HG02884 (cell line): ENCODE measurements at regions not wholly inside any gene's neighbourhood (a gene's known extent, or its start where the extent isn't known, plus 50 kb on each side); places are given as distances from the start of the nearest gene placed in this dataset.

Experiments
- ATAC-seq: cut with Tn5 transposase; IDR thresholded peaks from one replicate; pipeline ENCODE4 v1.9.1; 2021; ENCODE audit warnings: mild to moderate bottlenecking, moderate library complexity; ENCODE audit not compliant: unreplicated experiment

DNA sequence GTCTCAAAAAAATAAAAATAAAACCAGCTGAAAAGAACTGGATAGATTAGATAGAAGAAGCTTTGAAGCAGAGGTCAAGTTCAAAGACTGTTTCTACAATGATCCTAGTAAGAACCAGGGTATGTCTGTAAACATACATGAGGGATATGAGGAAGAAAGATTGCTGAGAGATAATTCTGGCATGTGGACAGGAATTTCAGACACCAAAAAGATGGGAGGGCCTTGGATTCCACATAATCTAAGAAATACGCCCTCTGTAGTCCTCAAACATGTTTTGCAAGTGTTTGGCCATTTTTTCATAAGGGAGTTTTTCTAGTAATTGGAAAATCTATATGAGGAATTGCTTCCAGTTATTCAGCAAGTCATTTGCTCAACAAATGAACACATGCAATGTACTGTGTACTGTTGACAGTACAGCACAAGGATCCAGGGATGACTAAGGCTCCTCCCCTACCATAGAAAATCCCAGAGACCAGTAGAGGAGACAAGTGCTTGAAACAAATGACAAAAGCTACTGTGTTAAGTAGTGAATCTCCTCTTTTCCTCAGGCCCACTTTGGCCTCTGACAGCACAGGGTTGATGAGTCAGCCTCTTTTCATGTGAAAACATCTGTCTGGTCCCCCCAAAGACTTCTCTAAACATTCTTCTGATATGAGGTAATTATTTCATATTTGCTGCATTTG, 795.9 kb downstream of the MAFB start:
- no peak for ATAC-seq

DNA sequence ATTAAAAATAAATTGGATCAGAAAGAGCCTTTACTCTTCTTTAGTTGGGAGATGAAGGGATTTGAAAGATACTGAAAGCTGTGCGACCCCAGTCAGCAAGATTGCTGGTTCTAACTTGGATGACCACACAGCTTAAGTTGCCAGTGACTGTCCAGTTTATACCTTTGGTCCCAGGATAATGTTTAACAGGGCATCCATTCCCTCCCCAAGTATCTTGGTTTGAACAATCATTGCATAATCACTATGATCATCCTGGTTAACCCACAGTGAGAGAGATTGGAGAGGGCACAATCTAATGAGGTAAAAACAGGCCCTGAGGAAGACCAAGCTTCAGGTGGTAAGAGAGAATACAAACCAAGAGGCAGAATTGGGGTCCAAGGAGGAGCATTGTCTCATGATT, 798.3 kb downstream of the MAFB start:
- no peak for ATAC-seq

DNA sequence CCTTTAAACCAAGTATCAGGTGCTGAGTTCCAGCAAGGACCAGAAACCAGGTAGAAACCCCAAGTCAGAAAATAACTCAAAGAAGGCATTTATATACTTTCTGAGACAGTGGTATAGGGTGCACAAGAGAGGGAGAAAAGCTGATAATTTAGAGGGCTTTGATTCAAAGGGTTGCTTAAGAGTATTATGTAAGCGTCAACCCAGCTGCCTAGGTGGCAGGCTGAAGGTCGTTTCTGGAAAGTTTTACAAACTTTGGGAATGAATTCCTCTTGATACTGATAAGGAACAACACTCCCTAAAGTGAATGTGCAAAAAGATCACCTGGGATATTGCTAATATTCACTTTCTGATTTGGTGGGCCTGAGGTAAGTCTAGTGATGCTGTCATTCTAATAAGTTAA, 800.7 kb downstream of the MAFB start:
- no peak for ATAC-seq

DNA sequence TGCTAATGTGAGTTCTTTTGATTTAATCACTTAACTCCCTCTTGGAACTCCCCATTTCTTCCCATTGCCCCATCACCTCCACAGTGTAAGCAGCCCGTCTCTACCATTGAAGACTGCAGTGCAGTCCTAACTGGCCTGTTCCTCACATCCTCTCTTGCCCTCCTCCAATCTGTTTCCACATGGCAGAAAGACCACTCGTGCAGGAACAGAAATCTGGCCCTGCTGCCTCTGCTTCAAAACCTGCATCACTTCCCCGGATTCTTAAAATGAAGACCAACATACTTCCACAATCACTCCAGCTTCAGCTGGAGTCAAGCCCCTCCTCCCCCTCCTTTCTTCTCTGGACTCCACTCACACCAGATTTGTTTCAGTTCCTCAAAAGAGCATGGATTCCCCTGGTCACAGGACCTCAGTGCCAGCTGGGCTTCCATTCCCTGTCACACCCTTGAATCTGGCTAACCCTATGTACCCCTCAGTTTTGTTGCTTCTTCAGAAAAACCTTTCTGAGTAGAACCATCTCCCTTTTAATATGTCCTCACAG, 802.3 kb downstream of the MAFB start:
- ATAC-seq = no peak

DNA sequence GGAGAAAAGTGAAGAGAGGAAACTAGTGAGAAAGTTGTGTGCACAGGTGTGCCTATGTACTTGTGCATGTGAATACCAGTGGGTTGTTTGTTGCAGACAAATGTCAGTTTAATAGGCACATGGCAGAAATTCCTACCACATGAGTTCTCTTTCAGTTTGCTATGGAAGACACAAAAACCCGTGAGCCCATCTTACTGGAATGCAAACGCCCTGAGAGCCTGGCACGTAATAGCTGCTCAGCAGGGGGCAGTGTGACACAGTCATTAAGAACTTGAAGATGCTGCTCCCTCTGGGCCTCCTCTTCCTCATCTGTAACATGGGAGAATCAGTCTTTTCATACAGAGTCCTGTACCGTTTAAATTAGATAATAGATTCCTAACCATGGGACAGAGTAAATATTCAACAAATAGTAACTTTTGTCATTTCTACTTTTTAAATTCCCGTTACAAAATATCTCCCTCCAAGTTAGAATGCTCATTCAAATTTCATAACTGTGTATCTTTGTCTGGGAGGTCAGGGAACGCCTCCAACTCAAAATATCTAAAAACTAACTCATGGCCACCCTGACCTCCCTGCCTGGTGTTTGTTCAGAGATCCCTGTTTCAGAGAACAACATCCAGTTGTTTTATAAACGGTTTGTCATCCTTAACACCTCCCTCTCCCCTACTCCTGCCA, 802.9 kb downstream of the MAFB start:
- ATAC-seq = no peak

DNA sequence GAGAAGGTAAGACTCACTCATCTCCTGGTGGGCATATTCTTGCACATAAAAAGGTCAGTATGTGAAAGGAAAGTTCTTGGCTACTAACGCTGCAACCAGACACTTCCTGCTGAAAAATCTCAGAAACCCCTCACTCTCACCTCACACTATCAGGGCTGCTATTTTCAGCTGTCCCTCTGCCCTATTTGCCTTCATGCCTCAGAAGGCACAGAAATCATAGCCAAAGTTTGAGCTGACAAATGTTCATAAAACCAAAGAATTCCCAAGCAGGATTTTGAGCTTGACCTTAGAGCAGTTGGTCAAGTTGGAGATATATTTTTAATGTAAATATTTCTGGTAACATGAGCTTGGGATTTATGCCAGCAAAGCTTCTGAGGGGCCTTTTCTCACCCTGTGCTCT, 806.2 kb downstream of the MAFB start:
- ATAC-seq = no peak

DNA sequence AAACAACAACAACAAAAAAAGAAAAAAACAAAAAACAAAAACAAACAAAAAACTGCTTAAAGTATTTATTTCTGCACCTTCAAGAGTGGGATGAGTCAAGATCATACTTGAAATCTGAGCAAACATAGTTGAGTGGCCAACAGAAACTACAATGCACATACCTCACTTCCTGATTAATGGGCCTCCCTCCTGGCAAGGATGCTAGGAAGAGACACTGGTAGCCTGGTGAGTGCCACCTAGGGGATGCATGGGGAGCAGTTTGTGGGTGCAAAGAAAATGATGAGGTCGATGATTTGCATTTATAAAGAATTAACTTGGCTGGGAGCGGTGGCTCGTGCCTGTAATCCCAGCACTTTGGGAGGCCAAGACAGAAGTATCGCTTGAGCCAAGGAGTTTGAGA, 808.1 kb downstream of the MAFB start:
- ATAC-seq = no peak

DNA sequence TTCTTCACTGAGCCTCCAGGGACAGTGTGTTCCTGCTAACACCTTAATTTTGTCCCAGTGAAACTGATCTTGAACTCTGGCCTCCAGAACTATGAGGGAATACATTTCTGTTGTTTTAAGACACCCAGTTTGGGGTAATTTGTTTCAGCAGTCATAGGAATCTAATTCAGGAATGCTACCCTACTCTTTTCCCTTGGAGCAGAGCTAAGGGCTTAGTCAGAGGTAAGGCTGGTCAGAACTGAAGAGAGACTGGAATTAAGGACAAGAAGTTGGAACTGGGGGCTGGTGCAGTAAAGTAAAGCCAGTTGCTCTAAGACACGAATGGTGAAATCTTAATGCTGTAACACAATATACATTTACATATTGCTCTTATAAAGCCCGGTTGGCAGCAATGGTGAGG, 809.7 kb downstream of the MAFB start:
- no peak for ATAC-seq

DNA sequence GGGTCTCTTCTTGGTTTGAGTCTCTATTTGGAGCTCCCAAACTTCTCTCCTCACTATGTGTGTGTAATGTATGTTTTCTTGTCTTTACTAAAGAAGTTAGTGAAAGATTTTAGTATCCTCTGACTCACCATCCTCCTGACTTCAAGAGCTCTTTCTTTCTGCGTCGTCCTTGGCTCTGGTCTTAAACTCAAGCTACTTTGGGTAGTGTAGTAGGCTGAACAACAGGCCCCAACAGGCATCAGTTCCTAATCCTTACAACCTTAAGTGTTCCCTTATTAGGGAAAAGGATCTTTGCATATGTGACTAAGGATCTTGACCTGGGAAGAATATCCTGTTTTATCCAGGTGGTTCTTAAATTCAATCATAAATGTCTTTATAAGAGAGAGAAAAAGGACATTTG, 810.2 kb downstream of the MAFB start:
- ATAC-seq = no peak

DNA sequence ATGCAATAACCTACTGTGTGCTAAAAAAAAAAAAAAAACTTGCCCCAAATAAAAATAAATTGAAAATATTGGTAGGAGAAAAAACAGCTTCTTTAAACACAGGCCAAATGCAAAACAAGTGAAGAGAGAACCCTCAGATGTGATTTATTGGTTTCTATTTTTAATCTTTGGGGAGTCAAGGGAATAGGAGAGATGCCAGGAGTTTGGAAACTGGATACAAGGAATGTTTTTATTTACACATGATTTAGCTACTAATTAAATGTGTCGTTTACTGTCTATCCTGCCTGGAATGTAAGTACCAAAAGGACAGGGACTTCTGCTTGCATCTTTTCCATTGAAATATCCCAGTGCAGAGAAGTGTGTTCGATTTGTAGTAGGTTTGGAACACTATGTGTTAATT, 810.7 kb downstream of the MAFB start:
- no peak for ATAC-seq

DNA sequence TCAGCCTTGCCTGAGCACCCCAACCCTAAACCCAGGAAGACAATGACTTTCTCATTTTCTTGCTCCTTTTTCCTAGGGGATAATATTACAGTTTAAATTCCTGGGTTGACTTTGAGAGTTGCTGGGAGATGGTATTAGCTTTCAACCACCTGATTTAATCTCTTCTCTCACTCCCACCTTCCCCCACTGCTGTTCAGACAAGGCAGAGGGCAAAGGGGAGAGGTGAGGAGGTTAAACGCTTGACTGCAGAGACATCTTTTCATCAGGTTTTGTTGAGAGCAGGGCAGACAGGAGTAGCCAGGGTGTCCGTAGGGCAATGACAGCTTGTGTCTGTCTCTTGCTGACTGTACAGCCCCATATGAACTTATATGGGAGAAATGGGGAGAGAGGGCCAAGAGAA, 811.2 kb downstream of the MAFB start:
- ATAC-seq = no peak

DNA sequence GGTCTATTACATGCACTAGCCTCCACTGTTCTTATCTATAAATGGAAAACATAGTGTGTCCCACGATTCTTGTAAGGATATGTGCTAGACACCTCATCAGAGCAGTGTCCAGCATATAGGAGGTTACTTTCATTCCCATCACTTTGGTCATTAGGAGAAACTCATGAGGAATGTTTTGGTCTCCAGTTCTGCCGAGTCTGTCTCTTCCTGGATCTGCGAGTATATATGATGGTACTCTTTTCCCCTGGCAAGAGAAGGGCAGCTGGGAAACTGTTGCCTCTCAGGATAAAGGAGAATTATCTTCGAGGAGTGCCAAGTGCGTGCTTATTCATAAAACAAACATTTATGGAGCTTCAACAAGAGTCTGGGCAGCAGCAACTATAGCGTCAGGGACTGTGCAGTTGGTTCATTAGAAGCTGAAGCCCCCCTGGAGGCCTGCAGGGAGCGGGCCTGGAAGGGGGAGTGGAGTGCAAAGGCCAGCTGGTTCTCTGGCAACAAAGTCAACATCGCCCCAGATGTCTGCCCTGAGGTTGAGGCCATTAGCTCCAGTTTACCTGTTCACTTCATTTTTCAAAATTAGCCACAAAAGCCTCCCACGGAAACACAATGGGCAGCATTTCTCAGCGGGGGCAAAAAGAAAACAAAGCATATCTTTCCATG, 811.9 kb downstream of the MAFB start:
- ATAC-seq = no peak

DNA sequence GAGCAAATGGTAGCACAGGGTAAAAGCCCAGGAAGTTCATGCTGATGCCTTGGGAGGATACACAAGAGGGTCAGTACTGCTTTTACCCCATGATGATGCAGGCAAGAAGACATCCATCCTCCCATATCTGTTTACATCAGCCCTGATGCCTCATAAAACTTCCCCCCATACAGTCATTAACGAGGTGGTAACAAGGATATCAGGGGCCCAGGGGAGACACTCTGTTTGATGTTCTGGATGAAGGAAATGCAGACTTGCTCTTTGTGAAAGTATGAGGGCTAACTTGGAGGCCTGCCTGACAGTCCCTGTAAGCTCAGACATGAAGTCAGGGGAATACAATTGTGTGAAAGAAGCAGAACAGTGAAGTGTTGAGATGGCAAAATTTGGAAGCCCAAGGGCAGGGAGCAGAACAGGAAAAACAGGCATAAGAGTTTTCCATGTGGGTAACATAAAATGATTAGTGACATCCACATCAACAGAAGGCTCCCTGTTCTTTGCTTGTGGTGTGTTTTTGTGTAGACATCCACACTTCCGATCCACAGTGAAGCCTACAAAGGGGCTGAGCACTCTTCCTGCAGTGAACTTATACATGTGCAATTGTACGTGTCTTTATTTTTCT, 813.4 kb downstream of the MAFB start:
- no peak for ATAC-seq

DNA sequence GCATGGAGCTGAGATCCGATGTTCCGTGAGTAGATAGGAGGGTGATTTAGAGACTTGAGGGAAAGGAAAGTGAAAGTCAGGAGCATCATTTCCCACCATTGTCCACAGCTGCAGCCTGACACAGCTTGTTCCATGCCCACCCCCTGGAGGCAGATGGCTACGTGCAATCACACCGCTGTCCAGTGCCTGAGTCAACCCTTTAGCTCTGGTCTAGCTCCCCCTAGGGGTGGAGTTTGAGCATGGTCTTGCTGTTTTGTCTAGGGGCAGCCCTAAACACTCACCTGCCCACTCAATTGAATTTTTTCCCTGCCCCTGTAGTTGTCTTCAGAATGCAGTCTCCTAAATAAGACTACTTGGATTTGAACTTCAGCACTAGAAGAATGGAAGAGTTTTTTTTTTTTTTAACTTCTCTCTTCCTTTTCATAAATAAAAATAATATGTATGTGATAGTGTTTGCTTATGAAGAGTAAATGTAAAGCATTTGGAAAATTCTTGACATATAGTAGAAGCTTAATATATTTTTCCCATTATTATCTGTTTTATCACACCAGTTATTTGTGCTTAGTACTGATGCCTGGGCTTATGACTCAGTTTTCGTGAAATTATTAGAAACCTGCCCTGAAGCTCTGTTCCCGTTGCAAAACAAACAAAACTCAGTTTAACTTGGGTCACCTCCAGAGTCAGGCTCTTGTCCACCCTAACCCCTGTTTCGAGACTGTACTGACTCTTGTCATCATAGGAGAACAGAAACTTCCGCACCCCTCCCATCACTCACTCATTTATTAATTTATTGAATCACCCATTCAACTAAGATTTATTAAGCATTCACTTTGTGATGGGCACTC, 814.8 kb downstream of the MAFB start:
- peak; percentile 94 for ATAC-seq

DNA sequence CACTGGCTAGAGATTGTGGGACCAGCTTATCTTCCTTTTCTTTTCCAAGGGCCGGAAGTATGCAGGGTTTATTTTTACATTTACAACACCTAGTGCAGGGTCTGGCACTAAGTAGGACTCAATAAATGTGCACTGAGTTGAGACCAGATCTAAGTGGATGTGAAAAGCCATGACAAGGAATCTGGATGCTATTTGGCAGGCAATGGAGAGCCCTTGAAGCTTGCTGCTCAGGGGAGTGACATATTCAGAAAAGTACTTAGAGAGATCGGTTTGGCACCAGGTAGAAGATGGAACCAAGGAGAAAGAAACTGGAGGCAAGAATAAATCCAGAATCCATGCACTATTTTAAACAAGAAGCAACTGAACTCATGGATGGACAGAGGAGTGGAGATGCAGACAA, 815.8 kb downstream of the MAFB start:
- ATAC-seq = no peak

DNA sequence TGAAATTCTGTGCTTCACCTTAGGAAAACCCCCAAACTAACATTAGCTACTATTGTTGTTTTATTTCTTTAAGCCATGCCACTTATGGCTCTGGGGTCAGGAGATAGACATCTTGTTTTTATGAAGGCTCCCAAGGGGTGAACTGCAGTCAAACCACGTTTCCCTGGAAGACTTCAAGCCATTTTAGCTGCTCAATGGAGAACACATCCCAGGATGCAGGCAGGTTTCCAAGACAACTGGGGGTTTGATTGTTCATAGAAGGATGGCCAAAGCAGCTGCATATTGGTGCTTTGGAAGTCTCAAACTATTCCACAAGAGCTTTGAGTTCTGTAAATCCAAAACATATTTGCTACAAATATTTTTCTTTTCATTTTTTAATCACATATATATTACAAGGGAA, 818.0 kb downstream of the MAFB start:
- no peak for ATAC-seq

DNA sequence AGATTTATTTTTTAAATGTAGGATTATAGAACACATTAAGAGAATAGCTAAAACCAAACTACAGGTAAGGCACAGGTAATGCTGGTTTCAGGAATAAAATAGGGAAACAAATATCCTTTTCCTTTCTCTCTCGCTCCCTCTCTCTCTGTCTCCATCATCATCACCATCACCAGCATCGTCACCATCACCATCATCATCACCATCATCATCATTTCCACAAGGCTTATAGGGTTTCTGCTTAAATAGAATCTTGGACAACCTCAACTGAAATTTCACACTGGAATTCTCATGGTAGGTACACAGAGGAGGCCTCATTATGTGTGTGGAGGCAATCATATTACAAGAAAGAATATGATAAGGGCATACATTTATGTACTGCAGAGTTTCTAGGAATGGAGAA, 823.6 kb downstream of the MAFB start:
- no peak for ATAC-seq

DNA sequence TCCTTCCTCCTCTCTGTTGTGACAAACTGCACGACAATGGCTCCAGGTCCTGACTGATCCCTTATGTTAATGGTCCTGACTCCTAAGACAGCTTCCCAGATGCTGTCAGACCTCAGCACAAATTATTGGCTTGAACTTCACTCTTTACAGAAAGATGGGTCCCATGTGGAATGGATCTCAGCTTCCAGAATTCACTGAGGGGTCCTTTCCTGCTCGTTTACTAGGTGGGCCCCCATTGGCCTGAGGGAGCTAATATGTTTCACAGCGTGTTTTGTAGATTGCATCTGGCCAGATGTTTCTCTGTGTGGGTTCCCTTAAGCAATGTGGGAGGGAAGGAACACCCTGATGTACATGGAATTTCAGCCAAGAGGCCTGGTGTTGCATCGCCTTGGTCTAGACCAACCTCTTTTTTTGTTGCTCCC, 826.6 kb downstream of the MAFB start:
- ATAC-seq = no peak

DNA sequence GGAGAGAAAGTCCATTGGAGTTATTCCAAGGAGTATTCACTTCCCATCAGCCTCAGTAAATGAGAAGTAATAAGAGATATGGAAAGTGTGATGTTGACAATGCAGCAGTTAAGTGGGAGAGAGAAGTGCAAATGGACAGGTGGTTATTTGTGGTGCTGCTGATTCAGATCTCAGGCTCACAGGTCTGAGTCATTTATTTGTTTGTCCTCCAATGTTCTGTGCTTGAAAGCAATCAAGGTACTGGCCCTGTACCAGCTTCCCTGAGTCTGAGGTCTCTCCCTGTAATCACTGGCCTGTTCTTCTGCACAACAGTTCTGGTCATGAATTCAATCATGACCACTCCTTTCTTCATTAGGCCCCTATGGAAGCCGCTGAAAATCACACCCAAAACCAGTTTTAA, 827.7 kb downstream of the MAFB start:
- no peak for ATAC-seq

DNA sequence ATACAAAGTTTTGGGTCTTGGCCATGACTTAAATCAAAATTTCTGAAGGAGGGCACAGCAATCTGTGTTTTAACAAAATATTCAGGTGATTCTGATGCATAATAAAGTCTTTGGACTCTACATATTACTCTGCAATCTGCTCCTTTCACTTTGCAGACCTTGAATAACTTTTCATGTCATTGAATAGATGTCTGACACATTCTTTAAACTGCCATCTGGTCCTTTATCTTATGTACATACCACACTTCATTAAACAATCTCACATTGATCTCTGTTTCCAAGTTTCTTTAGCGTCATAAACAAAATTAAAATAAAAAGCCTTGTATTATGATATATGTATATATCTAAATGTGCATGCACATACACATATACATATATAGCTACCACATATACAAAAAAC, 831.2 kb downstream of the MAFB start:
- ATAC-seq = no peak

DNA sequence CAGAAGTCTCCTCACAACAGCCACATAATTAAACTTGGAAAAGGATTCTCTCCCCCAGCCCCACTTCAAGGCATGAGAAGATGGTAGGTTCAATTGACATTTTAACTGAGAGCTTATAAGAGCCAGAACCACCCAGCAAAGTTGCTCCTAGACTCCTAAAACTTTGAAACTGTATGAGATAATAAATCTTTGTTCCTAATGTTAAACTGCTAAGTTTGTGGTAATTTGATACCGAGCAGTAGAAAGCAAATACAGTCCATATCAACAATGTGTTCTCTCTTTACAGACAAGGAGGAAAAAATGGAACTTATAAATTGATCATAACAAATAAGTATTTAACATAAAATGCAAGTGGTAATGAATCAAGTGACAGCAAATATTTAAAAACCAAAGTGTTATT, 831.8 kb downstream of the MAFB start:
- ATAC-seq = no peak
